WTC11 (cell line): ENCODE measurements at regions not wholly inside any gene's neighbourhood (a gene's known extent, or its start where the extent isn't known, plus 50 kb on each side); places are given as distances from the start of the nearest gene placed in this dataset.

Source experiments
- ATAC-seq: fragments of 200-7000 bp; cut with Tn5 transposase; 2 replicates; pipeline ENCODE4 v1.10.0; 2021; ENCODE audit warnings: mild to moderate bottlenecking, moderate library complexity
- CTCF ChIA-PET: fragments of 300-600 bp; sonication (Branson Sonifier 250); formaldehyde crosslinking; loops from one replicate; lab custom pipeline; 2021; ENCODE audit warnings: antibody characterized with exemption; lab: Charles Lee
- POLR2A ChIA-PET: fragments of 350-600 bp; sonication (Branson Sonifier 250); formaldehyde crosslinking; loops from one replicate; lab custom pipeline; 2021; ENCODE audit warnings: antibody characterized with exemption; lab: Charles Lee
- DNase-seq: peaks from one replicate; pipeline ENCODE4 v3.0.0; 2021; ENCODE audit warnings: low spot score
- H3K27ac Mint-ChIP-seq: 2 replicates; pipeline ENCODE4 v1.8.0; 2021; ENCODE audit warnings: mixed read lengths
- H3K27me3 Mint-ChIP-seq: 2 replicates; pipeline ENCODE4 v1.8.0; 2021; ENCODE audit warnings: low read depth, mild to moderate bottlenecking, moderate library complexity, mixed read lengths
- H3K36me3 Mint-ChIP-seq: 2 replicates; pipeline ENCODE4 v1.8.0; 2021; ENCODE audit warnings: mixed read lengths
- H3K4me1 Mint-ChIP-seq: 2 replicates; pipeline ENCODE4 v1.8.0; 2022; ENCODE audit warnings: mixed read lengths
- H3K4me3 Mint-ChIP-seq: 2 replicates; pipeline ENCODE4 v1.8.0; 2021; ENCODE audit warnings: mild to moderate bottlenecking, moderate library complexity, mixed read lengths
- H3K9me3 Mint-ChIP-seq: 2 replicates; pipeline ENCODE4 v1.8.0; 2021; ENCODE audit warnings: mixed read lengths
- AFF4 ChIP-seq: sonication (generic); formaldehyde crosslinking; IDR thresholded peaks from 2 replicates; pipeline ENCODE4 v1.8.1; 2023; ENCODE audit warnings: mild to moderate bottlenecking, missing genetic modification reagents, borderline replicate concordance
- EMX1 ChIP-seq: fragments of 250-450 bp; sonication (Bioruptor Pico); IDR thresholded peaks from 2 replicates; pipeline ENCODE4 v1.8.0; 2021; ENCODE audit warnings: mild to moderate bottlenecking
- FOXJ3 ChIP-seq: sonication (generic); formaldehyde crosslinking; IDR thresholded peaks from 2 replicates; pipeline ENCODE4 v1.9.0; 2021; ENCODE audit warnings: missing genetic modification reagents, mild to moderate bottlenecking, borderline replicate concordance
- FOXK1 ChIP-seq: sonication (generic); formaldehyde crosslinking; IDR thresholded peaks from 2 replicates; pipeline ENCODE4 v1.8.0; 2022; ENCODE audit warnings: mild to moderate bottlenecking, moderate library complexity, missing genetic modification reagents
- FOXP1 ChIP-seq: sonication (generic); formaldehyde crosslinking; IDR thresholded peaks from 2 replicates; pipeline ENCODE4 v1.8.0; 2022; ENCODE audit warnings: missing genetic modification reagents, mild to moderate bottlenecking, moderate library complexity, borderline replicate concordance
- JAZF1 ChIP-seq: fragments of 250-450 bp; sonication (Bioruptor Pico); IDR thresholded peaks from 2 replicates; pipeline ENCODE4 v1.9.0; 2021; ENCODE audit warnings: moderate library complexity, mild to moderate bottlenecking, inconsistent platforms
- NR2C2 ChIP-seq: sonication (generic); formaldehyde crosslinking; IDR thresholded peaks from 2 replicates; pipeline ENCODE4 v1.8.0; 2022; ENCODE audit warnings: mild to moderate bottlenecking, missing genetic modification reagents
- NR3C1 ChIP-seq: sonication (generic); formaldehyde crosslinking; conservative IDR thresholded peaks from 2 replicates; pipeline ENCODE4 v1.8.1; 2023; ENCODE audit warnings: low read depth, mild to moderate bottlenecking, missing genetic modification reagents
- RELA ChIP-seq: sonication (generic); formaldehyde crosslinking; IDR thresholded peaks from 2 replicates; pipeline ENCODE4 v1.8.1; 2022; ENCODE audit warnings: missing genetic modification reagents, mild to moderate bottlenecking, borderline replicate concordance
- ZBTB21 ChIP-seq: sonication (generic); formaldehyde crosslinking; IDR thresholded peaks from 2 replicates; pipeline ENCODE4 v1.8.1; 2023; ENCODE audit warnings: mild to moderate bottlenecking, missing genetic modification reagents, borderline replicate concordance
- ZMAT4 ChIP-seq: fragments of 250-450 bp; sonication (Bioruptor Pico); IDR thresholded peaks from 2 replicates; pipeline ENCODE4 v1.9.0; 2021; ENCODE audit warnings: mild to moderate bottlenecking
- ZNF232 ChIP-seq: sonication (generic); formaldehyde crosslinking; IDR thresholded peaks from 2 replicates; pipeline ENCODE4 v1.8.0; 2022; ENCODE audit warnings: mild to moderate bottlenecking, missing genetic modification reagents
- ZNF263 ChIP-seq: sonication (generic); formaldehyde crosslinking; IDR thresholded peaks from 2 replicates; pipeline ENCODE4 v1.8.1; 2022; ENCODE audit warnings: low read depth, mild to moderate bottlenecking, moderate library complexity, missing genetic modification reagents
- ZNF671 ChIP-seq: fragments of 250-450 bp; sonication (Bioruptor Pico); IDR thresholded peaks from 2 replicates; pipeline ENCODE4 v1.8.0; 2021; ENCODE audit warnings: mild to moderate bottlenecking
- TF ChIP-seq, protein P1 (sequence below): sonication (generic); formaldehyde crosslinking; IDR thresholded peaks from 2 replicates; pipeline ENCODE4 v1.8.0; 2022; ENCODE audit warnings: mild to moderate bottlenecking, missing genetic modification reagents
- TF ChIP-seq, protein P2 (sequence below): sonication (generic); formaldehyde crosslinking; IDR thresholded peaks from 2 replicates; pipeline ENCODE4 v1.8.0; 2022; ENCODE audit warnings: mild to moderate bottlenecking, missing genetic modification reagents
- TF ChIP-seq, protein P3 (sequence below): sonication (generic); formaldehyde crosslinking; IDR thresholded peaks from 2 replicates; pipeline ENCODE4 v1.8.1; 2022; ENCODE audit warnings: low read depth, missing genetic modification reagents, borderline replicate concordance
- TF ChIP-seq, protein P4 (sequence below): sonication (generic); formaldehyde crosslinking; conservative IDR thresholded peaks from 2 replicates; pipeline ENCODE4 v1.8.1; 2022; ENCODE audit warnings: mild to moderate bottlenecking, missing genetic modification reagents
- TF ChIP-seq, protein P5 (sequence below): sonication (generic); formaldehyde crosslinking; IDR thresholded peaks from 2 replicates; pipeline ENCODE4 v1.8.0; 2023; ENCODE audit warnings: missing genetic modification reagents, mild to moderate bottlenecking, borderline replicate concordance
- TF ChIP-seq, protein P6 (sequence below): sonication (generic); formaldehyde crosslinking; IDR thresholded peaks from 2 replicates; pipeline ENCODE4 v1.8.1; 2023; ENCODE audit warnings: mild to moderate bottlenecking, missing genetic modification reagents, moderate library complexity

DNA sequence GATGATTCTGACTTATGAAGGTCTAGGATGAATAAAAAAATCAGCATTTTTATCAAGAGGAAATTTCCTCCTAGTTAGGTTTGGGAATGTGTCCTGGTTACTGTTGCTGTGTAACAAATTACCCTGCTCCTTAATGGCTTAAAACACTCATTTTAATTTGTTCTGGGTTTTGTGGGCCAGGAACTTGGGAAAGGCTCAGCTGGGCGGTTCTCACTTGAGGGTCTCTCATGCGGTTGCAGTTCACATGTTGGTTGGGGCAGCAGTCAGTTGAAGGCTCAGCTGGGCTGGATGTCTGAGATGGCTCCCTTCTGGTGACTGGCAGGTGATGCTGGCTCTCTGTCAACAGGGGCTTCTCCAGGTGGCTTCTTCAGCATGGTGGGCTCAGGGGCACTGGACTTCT, 214.6 kb downstream of the RBM19 start (continued):
- TF ChIP-seq NR3C1 (no peak), FOXK1 (CRISPR knock-in tag) (no peak), EMX1 (CRISPR knock-in tag) (no peak), AFF4 (CRISPR knock-in tag) (no peak), ZBTB21 (CRISPR knock-in tag) (no peak), NR2C2 (no peak), ZMAT4 (CRISPR knock-in tag) (no peak)
- TF ChIP-seq, protein P1, sequence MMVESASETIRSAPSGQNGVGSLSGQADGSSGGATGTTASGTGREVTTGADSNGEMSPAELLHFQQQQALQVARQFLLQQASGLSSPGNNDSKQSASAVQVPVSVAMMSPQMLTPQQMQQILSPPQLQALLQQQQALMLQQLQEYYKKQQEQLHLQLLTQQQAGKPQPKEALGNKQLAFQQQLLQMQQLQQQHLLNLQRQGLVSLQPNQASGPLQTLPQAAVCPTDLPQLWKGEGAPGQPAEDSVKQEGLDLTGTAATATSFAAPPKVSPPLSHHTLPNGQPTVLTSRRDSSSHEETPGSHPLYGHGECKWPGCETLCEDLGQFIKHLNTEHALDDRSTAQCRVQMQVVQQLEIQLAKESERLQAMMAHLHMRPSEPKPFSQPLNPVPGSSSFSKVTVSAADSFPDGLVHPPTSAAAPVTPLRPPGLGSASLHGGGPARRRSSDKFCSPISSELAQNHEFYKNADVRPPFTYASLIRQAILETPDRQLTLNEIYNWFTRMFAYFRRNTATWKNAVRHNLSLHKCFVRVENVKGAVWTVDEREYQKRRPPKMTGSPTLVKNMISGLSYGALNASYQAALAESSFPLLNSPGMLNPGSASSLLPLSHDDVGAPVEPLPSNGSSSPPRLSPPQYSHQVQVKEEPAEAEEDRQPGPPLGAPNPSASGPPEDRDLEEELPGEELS (CRISPR knock-in tag), result no peak
- TF ChIP-seq, protein P2, sequence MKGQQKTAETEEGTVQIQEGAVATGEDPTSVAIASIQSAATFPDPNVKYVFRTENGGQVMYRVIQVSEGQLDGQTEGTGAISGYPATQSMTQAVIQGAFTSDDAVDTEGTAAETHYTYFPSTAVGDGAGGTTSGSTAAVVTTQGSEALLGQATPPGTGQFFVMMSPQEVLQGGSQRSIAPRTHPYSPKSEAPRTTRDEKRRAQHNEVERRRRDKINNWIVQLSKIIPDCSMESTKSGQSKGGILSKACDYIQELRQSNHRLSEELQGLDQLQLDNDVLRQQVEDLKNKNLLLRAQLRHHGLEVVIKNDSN (CRISPR knock-in tag), result no peak
- TF ChIP-seq, protein P3, sequence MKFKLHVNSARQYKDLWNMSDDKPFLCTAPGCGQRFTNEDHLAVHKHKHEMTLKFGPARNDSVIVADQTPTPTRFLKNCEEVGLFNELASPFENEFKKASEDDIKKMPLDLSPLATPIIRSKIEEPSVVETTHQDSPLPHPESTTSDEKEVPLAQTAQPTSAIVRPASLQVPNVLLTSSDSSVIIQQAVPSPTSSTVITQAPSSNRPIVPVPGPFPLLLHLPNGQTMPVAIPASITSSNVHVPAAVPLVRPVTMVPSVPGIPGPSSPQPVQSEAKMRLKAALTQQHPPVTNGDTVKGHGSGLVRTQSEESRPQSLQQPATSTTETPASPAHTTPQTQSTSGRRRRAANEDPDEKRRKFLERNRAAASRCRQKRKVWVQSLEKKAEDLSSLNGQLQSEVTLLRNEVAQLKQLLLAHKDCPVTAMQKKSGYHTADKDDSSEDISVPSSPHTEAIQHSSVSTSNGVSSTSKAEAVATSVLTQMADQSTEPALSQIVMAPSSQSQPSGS (CRISPR knock-in tag), result no peak
- TF ChIP-seq, protein P4, sequence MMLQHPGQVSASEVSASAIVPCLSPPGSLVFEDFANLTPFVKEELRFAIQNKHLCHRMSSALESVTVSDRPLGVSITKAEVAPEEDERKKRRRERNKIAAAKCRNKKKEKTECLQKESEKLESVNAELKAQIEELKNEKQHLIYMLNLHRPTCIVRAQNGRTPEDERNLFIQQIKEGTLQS (CRISPR knock-in tag), result no peak

DNA sequence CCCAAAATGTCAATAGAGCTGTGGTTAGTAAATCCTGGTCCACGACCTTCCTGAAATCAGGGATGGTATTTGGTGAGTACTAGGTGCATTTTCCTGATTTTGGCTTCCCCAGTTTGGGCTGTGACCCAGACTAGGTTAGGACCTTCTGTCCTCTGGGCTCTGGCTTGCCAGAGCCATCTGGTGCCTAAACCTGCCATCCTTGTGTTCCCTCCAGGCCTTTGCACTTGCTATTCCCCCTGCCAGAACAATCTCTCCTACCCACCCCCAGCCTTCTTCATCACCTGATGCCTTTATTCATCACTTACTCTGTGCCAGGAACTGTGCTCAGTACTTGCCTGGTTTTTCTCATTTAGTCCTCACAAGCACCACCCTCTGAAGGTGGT, 216.7 kb downstream of the RBM19 start:
- no peak overlapping the region for H3K27ac Mint-ChIP-seq
- peaks cover 24% of the 10 kb centered on the region for H3K9me3 Mint-ChIP-seq
- peaks cover 13% of the 10 kb centered on the region for H3K36me3 Mint-ChIP-seq
- no peak for ATAC-seq
- POLR2A ChIA-PET, result no interaction called here
- H3K4me1 Mint-ChIP-seq, result no peaks in the 10 kb centered on the region
- no peak for DNase-seq
- H3K4me3 Mint-ChIP-seq, result no peak overlapping the region
- H3K27me3 Mint-ChIP-seq, result peaks cover 77% of the 10 kb centered on the region
- TF ChIP-seq JAZF1, result no peak
- TF ChIP-seq FOXJ3 (CRISPR knock-in tag), result no peak
- no peak for TF ChIP-seq RELA (CRISPR knock-in tag)
- TF ChIP-seq, protein P5, sequence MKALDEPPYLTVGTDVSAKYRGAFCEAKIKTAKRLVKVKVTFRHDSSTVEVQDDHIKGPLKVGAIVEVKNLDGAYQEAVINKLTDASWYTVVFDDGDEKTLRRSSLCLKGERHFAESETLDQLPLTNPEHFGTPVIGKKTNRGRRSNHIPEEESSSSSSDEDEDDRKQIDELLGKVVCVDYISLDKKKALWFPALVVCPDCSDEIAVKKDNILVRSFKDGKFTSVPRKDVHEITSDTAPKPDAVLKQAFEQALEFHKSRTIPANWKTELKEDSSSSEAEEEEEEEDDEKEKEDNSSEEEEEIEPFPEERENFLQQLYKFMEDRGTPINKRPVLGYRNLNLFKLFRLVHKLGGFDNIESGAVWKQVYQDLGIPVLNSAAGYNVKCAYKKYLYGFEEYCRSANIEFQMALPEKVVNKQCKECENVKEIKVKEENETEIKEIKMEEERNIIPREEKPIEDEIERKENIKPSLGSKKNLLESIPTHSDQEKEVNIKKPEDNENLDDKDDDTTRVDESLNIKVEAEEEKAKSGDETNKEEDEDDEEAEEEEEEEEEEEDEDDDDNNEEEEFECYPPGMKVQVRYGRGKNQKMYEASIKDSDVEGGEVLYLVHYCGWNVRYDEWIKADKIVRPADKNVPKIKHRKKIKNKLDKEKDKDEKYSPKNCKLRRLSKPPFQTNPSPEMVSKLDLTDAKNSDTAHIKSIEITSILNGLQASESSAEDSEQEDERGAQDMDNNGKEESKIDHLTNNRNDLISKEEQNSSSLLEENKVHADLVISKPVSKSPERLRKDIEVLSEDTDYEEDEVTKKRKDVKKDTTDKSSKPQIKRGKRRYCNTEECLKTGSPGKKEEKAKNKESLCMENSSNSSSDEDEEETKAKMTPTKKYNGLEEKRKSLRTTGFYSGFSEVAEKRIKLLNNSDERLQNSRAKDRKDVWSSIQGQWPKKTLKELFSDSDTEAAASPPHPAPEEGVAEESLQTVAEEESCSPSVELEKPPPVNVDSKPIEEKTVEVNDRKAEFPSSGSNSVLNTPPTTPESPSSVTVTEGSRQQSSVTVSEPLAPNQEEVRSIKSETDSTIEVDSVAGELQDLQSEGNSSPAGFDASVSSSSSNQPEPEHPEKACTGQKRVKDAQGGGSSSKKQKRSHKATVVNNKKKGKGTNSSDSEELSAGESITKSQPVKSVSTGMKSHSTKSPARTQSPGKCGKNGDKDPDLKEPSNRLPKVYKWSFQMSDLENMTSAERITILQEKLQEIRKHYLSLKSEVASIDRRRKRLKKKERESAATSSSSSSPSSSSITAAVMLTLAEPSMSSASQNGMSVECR (CRISPR knock-in tag), result no peak
- TF ChIP-seq ZNF232, result no peak
- no peak for TF ChIP-seq ZNF671 (CRISPR knock-in tag)
- no peak for TF ChIP-seq ZNF263
- TF ChIP-seq, protein P6, sequence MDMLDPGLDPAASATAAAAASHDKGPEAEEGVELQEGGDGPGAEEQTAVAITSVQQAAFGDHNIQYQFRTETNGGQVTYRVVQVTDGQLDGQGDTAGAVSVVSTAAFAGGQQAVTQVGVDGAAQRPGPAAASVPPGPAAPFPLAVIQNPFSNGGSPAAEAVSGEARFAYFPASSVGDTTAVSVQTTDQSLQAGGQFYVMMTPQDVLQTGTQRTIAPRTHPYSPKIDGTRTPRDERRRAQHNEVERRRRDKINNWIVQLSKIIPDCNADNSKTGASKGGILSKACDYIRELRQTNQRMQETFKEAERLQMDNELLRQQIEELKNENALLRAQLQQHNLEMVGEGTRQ (CRISPR knock-in tag), result no peak
- TF ChIP-seq FOXK1 (CRISPR knock-in tag), result no peak
- no peak for TF ChIP-seq FOXP1 (CRISPR knock-in tag)
- CTCF ChIA-PET, result no interaction called here
